ENCODE measurements at regions not wholly inside any gene's neighbourhood (a gene's known extent, or its start where the extent isn't known, plus 50 kb on each side); places are given as distances from the start of the nearest gene placed in this dataset.

DNA sequence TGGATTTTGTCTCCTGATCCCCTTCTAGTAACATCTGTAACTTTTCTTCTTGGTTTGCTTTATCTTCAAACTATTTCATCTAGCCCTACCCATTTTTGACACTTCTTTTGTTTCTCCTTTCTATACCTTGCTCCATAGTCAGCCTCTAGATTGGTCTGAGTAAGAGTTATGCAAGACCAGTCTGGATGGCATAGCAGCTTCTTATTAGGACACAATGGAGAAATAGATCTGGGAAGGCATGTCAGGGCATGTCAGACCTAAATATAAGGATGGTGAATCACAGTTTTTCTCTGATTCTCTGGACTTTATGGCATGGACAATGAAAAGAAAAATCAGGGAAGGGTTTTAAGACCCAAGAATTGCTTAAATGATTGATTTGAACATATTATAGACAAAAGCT is 452.5 kb downstream of the RAP2B start:
- ATAC-seq: no peak
- TF ChIP-seq CTCF (IDR thresholded peaks at IDR 0.05): no peak
- Histone ChIP-seq H3K27me3 (ENCODE audit: low read depth) (no peaks in the 10 kb centered on the region), H3K4me3 (no peak overlapping the region), H3K36me3 (no peaks in the 10 kb centered on the region), H3K4me1 (no peaks in the 10 kb centered on the region), H3K27ac (no peak overlapping the region), H3K9me3 (no peaks in the 10 kb centered on the region)
- intact Hi-C loops (cut with DNase I): no loop called here
- no peak for DNase-seq

- ATAC-seq (no peak), DNase-seq (no peak)
- Histone ChIP-seq H3K27me3 (ENCODE audit: low read depth) (no peaks in the 10 kb centered on the region), H3K27ac (no peak overlapping the region), H3K4me3 (no peak overlapping the region), H3K36me3 (no peaks in the 10 kb centered on the region), H3K9me3 (no peaks in the 10 kb centered on the region), H3K4me1 (no peaks in the 10 kb centered on the region)
- intact Hi-C loops (cut with DNase I): no loop called here
- TF ChIP-seq CTCF (IDR thresholded peaks at IDR 0.05): no peak
Measured at GRCh38 chr3:153615863-153616262, 453.8 kb downstream of the RAP2B start.

- no peaks in the 10 kb centered on the region for H3K4me1 ChIP-seq
- H3K27ac ChIP-seq: no peak overlapping the region
- no peak overlapping the region for H3K4me3 ChIP-seq
- H3K36me3 ChIP-seq: no peaks in the 10 kb centered on the region
- intact Hi-C loops (cut with DNase I): no loop called here
- H3K27me3 ChIP-seq (ENCODE audit: low read depth): no peaks in the 10 kb centered on the region
- ATAC-seq (no peak), DNase-seq (no peak)
- H3K9me3 ChIP-seq: no peaks in the 10 kb centered on the region
- no peak for TF ChIP-seq CTCF (IDR thresholded peaks at IDR 0.05)
Measured at GRCh38 chr3:153617463-153617862, 455.4 kb downstream of the RAP2B start.

DNA sequence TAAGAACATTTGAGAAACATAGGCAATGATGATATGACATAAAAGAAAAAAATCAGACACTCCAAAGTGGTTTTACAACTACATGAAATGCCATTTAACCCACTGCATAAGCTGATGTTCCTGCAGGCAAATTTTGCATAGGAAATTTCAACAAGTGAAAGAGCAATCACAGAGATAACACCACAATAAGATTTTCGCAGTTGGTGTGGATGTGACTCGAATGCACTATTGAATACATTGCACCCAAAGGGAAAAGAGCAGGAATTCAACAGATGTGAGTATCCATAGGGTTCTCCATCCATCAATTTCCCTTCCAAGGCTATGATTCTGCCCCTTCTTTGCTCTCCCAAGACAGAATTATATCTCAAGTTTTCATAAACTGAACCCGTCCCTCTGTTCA is 456.1 kb downstream of the RAP2B start:
- no peak overlapping the region for H3K4me3 ChIP-seq
- intact Hi-C loops (cut with DNase I): no loop called here
- ATAC-seq: no peak
- no peaks in the 10 kb centered on the region for H3K27me3 ChIP-seq (ENCODE audit: low read depth)
- no peaks in the 10 kb centered on the region for H3K36me3 ChIP-seq
- H3K27ac ChIP-seq: no peak overlapping the region
- no peak for TF ChIP-seq CTCF (IDR thresholded peaks at IDR 0.05)
- no peaks in the 10 kb centered on the region for H3K9me3 ChIP-seq
- DNase-seq: no peak
- H3K4me1 ChIP-seq: no peaks in the 10 kb centered on the region

- H3K4me3 ChIP-seq: no peak overlapping the region
- ATAC-seq: no peak
- intact Hi-C loops (cut with DNase I): no loop called here
- no peaks in the 10 kb centered on the region for H3K4me1 ChIP-seq
- no peak for TF ChIP-seq CTCF (IDR thresholded peaks at IDR 0.05)
- no peaks in the 10 kb centered on the region for H3K36me3 ChIP-seq
- H3K27me3 ChIP-seq (ENCODE audit: low read depth): no peaks in the 10 kb centered on the region
- no peak overlapping the region for H3K27ac ChIP-seq
- H3K9me3 ChIP-seq: no peaks in the 10 kb centered on the region
- no peak for DNase-seq
Measured at GRCh38 chr3:153619268-153619667, 457.2 kb downstream of the RAP2B start.

DNA sequence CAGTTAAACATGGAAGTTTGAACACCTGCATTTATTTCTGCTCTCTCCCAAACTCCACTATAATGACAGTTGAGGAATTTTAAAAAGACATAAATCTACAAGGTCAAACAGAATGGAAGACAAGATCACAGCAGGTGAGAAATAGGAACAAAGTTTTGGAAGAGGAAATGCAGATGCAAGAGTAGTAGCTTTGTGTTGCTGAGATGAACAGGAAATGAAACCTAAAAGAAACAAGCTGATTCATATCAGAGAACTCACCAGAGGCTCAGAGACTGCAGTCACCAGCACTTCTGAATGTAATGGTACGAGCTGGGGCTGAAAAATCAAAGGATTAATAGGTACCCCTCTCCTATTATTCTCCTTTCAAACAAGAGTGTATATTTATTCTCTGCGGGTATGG is 459.9 kb downstream of the RAP2B start:
- Histone ChIP-seq H3K36me3 (no peaks in the 10 kb centered on the region), H3K27me3 (ENCODE audit: low read depth) (no peaks in the 10 kb centered on the region), H3K27ac (no peak overlapping the region), H3K9me3 (no peaks in the 10 kb centered on the region), H3K4me1 (no peaks in the 10 kb centered on the region), H3K4me3 (no peak overlapping the region)
- intact Hi-C loops (cut with DNase I): no loop called here
- no peak for TF ChIP-seq CTCF (IDR thresholded peaks at IDR 0.05)
- ATAC-seq: no peak
- DNase-seq: no peak
